NT2/D1 (cell line): ENCODE measurements at regions not wholly inside any gene's neighbourhood (a gene's known extent, or its start where the extent isn't known, plus 50 kb on each side); places are given as distances from the start of the nearest gene placed in this dataset.

ENCODE experiments used
- SUZ12 ChIP-seq: IDR thresholded peaks from 2 replicates; pipeline ENCODE4 v1.6.1; 2011; ENCODE audit not compliant: insufficient read length, insufficient read depth; ENCODE audit errors: extremely low read depth
- YY1 ChIP-seq: IDR thresholded peaks from 2 replicates; pipeline ENCODE4 v1.6.1; 2011; ENCODE audit not compliant: insufficient read length, insufficient read depth
- ZNF274 ChIP-seq: IDR thresholded peaks from 2 replicates; pipeline ENCODE4 v1.6.1; 2011; ENCODE audit warnings: mild to moderate bottlenecking, low read depth, low read length

- no peak for TF ChIP-seq YY1
- TF ChIP-seq SUZ12: no peak
- TF ChIP-seq ZNF274: no peak
Measured at GRCh38 chr2:144708626-144709025, 188.7 kb upstream of the ZEB2 start.
